M059J (cell line): ENCODE measurements at regions not wholly inside any gene's neighbourhood (a gene's known extent, or its start where the extent isn't known, plus 50 kb on each side); places are given as distances from the start of the nearest gene placed in this dataset.

ENCODE experiments used
- DNase-seq: peaks from one replicate; pipeline ENCODE4 v3.0.0-alpha.2; 2012; ENCODE audit warnings: low read depth

DNA sequence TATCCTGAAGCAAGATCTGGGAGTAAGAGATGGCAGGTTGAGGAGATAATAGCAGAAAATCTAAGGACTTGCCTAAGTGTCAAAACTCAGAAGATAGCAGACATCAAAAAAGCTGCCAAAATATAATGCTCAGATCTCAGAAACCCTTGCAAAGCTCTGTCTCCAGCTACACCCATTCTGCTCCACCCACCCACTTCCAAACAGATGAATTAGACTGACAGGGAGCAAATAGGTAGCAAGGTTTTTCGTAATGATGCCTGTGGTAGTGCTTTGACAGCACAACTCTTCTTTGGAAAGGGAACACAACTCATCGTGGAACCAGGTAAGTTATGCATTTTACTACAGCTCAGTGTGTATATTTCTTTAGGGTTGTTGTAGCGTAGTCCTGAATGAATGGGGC, 132.6 kb downstream of the DAD1 start:
- DNase-seq, result no peak

DNA sequence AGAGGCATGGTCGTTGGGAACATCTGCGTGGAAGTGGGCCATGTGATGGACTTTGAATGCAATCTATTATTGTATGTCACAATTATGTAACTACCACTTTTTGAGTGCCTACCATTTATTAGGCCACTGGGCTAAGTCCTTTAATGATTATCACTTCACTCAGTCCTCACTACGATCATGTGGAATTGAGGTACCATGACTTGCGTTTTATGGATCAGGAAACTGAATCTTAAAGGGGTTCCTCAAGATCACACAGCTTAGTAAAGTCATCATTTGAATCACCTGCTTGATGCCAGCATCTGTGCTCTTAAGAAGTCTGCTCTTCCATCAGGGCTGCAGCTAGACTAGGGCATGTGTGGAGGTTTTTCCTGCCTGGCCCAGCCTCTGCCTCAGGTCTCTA, 136.7 kb downstream of the DAD1 start:
- DNase-seq, result no peak

DNA sequence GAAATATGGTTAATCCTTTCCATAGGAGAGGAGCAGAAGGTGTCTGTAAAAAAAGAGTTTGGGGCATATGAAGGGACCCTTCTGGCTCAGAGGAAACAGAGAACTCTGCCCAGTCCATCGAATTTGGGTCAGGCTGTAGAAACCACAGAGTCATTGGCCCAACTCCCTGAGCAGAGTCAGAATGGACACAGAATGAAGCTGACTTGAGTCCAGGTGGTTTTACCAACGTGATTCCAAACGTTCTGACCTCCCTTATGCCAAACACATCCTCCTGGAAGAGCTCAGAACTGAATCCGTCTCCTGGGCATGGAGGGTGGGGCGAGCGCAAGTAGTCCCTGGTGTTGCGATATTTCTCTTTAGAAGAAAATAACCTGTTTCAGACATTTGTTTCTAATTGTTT, 138.8 kb downstream of the DAD1 start:
- no peak for DNase-seq

DNA sequence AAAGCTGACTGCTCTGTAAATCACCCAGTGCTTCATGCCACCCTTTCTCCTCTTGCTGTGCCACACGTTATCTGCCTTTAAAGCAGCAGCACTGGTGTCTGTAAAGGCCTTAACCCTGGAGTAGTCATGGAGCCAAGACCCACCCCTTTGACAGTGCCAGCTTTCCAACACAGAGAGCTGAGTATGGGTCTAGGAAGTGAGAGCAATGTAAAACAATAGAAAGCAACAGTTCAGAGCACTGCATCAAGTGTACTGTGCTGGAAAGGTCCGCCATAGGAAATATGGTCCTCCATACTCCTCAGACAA, 139.5 kb downstream of the DAD1 start:
- DNase-seq, result no peak

DNA sequence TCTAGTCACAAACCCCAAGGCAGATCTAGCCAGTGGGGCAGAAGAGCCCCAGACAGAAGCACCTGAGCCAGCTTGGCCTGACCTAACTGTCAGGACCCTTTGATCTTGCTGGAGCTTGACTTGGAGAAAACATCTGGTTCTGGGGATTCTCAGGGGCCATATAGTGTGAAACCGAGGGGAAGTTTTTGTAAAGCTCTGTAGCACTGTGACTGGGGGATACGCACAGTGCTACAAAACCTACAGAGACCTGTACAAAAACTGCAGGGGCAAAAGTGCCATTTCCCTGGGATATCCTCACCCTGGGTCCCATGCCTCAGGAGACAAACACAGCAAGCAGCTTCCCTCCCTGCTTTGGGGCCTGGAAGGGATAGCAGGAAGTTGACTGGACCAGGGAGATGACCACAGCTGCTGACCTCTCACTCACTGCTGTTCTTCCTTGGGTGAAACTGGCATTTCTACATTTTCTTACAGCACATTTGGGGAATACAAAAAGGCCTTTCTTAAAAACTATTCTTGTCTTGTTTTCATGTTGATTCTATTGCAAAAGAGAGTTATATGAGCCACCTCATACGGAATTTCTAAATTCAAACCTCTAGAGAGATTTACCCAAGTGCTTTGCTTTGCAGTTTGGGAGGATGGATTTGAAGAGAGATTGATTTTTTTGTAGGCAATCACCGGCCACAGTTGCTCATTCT, 140.0 kb downstream of the DAD1 start:
- DNase-seq, result peak; percentile 56

DNA sequence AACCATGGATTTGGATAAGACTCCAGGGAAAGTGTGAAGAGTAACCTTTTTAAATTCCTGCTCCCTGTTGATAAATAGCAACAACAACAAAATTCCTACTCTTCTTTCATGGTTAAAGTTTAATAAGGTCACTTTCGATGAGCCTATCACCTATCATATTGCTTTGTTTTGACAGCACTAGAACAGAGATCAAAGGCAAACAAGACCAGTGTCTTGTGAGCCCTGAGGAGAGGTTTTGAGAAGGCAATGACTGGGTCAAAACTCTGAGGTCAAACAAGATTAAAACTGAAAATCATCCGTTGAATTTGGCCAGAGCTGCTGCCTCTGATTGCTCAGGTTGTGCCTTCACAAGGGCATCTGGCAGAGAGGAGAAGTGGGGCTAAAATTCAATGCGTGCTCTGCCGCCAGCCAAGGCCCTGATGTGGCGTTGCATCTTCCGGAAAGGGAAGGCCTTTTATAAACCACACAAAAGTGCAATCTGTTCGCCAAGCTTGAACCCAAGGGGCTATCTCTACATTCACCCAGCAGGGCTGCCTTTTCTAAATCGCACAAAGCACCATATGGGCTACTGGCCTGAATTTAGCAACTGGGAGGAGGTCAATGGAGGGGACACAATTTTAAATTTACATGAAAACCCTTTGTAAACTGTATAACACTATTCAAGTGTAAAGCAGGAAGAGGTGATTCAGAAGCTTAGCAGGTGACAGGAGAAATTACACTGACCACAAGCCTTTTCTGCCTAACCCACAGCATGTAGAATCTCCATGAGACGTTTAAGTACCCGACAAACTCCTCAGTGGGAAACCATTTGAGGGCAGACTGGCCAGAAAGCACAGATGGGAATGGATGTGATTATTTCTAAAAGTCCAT, 140.8 kb downstream of the DAD1 start:
- DNase-seq, result peak; percentile 70

DNA sequence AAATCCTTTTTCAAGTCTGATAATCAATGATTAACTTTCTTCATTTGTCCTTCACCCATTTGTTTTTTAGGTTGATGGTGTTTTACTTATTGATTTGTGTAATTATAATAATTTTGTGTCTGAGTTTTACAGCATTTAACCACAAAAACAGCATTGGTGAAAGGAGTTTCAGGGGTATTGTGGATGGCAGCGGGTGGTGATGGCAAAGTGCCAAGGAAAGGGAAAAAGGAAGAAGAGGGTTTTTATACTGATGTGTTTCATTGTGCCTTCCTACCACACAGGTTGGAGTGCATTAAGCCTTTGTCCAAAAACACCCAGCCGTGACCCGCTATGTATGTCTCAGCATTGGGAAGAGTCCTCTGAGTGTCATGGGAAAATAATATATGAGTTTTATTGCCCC, 150.3 kb downstream of the DAD1 start:
- DNase-seq, result no peak

DNA sequence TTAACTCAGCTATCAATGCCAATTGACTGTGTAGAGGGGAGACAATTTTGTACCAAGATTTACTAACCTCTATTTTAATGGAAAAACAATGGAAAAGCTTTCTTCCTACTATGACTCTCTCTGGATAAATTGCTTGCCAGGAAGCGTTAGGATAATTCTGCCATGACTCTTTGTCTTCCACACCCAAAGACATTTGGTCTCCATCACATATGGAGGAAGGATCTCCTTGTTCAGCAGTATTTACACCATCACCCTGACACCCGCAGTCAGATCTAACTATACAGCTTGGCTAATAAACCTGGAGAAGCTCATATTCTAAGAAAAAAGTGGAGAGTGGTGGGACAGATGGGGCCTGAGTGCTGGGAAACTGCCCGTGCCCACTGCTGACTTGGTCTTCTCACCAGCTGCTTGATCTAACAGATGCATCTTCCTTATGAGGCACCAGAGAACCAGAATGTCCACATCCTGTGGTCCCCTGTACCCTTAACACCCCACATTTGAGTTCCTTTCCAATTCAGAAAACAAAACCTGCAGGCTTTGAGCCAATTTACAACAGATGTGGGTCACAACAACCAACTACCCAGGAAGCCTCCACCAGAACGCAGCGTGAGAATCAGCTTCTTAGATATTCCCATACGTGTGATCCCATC, 154.0 kb downstream of the DAD1 start:
- no peak for DNase-seq

DNA sequence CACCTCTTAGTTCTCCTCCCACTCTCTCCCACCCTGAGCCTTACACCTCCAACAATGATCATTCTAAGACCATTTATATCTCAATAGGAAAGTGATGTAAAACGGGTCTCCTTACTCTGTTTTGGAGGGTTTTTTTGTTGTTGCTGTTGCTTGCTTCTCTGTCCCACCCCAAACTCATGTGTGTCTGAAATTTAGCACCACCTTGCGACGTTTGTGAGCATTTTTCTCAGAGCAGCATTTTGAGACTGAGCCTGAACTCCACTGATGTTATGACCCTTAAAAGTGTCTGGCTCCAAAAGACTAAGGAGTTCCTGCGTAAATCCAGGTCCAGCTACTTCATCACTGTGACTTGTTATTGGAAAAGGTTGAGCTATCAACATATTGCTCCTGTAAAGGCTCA, 155.0 kb downstream of the DAD1 start:
- DNase-seq, result no peak

DNA sequence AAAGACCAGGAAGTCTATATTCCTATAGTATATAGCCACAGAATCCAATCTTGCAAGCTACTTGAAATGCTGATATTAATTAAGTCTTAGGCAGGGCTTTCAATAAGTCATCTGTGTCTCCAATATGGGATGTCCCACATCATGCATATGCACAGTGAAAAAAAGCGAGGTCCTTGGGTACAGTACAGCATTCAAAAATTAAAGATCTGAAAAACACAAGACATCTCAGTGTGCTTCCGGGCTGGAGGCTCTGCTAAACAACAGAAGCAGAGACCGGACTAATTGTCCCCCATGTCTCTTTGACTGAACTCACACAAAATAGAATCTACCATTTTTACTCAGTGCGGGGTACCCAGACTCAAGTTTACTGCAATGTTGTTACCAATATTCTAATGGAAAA, 156.0 kb downstream of the DAD1 start:
- no peak for DNase-seq

DNA sequence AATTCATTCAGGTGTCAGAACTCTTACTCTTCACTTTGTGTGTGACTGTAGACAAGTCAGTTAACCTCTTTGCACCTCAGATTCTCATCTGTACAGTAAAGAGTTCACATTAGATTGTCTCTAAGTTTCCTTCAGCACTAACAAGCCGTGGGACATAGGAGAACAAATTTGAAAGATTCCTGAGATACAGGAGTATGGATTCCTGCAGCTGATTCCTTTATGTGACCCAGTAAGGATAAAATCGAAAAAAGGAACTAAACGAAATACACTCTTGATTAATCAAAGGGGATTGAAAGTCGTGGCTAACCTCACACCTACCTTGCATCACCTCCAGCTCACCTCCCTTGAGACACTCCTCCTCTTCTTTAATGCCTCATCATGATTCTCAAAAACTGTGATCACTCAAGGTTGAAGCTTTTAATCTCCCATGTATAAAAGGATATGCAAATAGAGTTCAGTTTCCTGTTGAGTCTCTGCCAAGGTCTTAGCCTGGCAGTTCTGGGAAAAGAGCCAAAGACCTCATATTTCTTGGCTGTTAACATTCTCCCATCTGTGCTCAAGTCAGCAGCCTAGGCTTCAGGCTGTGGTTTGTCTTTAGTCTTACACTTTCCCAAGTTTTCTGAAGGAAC, 156.6 kb downstream of the DAD1 start:
- DNase-seq, result peak; percentile 96

DNA sequence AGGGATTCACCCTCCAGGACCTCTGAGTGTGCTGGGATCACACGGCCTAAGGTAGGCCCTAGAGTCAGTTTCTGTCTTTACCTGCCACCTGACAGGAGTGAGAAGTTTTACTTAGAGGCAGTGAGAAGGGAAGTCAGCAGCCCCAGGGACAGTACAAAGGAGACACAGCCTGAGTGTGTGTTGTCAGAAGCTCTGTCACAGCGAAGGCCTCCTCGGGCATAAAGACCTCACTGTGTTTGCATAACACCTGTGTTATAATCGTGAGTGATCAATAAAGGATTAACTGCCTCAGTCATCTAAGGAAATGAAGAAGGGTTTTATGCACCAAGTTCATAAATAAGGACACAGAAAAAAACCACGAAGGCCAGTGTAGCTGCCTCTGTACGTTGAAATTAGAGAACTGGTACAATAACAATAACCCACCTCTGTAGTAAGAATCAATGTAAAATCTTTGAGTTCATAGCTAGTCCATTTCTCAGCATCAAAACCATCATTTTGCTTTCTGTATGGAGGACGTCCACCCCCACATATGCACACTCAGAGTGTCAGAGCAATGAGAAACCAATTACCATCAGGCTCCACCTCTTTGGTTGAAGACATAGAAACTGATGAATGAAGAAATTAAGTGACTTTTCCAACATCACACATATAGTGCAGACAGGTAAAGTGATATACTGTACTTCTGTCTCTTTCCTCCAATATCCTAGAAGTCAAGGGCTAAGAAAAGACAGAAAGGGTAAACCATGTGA, 159.3 kb downstream of the DAD1 start:
- DNase-seq, result no peak

DNA sequence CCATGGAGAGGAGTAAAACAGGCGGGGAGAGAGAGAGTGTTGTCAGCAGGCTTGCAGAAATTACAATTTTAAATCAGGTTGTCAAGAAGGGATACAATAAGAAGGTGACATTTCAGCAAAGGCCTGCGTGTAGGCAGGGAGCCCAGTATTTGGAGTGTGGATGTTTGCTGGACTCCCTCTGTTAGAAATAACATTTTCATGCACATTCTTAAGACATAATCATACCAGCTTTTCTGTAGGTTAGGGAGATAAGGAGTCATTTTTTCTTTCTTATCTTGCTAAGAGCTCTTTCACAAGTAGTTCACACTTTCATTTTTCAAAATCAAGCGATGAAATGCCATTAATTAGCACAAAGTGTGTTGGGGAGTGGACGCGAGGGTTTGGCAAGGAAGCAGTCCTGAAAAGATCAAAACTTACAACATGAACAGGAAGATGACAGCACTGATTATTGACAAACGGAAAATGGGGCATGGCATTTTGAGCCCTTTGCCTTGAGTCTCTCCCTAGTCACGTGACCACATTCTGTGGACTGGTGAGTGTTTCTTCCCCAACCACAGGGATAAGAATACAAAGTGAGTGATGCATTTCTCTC, 160.2 kb downstream of the DAD1 start:
- DNase-seq, result peak; percentile 67

DNA sequence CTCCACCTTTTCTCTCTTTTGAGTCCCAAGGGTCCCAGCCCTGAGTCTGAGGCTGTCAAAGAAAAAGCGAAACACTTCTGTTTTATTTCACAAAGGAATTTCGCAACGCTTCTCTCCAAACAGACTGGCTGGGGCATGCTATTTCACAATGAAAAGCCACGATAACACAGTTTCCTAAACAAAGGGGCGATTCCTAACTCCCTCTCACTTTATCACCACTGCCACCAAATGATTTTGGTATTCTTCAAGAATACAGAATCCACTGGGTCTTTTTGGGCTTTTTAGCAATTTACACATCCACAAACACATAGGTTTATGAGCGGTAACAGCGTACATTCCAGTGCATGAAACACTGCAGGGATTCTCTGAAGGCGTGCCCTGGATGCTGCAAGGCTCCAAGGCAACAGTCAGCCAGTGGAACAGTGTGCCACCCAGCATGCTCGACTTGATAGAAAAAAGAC, 161.2 kb downstream of the DAD1 start:
- DNase-seq, result peak; percentile 54

DNA sequence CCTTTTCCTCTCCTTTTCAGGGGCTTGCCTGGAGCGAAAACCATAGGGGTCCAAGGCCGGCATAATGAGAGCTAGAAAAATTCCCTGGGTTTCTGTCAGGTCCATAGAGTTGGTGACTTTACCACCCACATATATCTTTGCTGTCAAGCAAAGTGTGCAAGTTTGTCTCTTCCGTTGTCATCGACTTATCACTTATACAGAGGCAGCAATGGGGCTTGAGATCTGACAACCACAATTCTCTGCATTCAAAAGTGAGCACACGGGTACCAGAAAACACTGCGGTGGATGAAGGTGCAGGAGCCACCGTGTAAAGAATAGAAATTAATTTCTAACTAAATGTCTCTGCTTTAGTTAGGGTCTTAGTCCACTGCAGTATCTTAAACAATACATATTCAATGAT, 162.3 kb downstream of the DAD1 start:
- DNase-seq, result no peak

DNA sequence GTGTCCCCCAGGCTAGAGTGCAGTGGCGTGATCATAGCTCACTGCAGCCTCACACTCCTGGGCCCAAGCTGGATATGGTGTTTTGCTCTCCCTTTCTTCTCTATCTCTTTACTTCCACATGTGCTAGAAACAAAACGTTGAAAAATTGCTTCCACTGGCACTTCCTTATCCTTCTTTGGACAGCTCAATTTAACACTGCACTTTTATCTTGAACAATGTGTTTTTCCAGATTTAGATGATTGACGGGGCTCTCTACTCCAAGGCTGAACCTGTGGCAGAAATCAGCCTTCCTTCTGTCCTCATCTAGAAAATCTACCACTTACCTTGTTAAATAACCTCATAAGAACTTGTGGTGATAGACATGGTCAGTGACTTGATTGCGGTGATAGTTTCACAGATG, 165.1 kb downstream of the DAD1 start:
- no peak for DNase-seq

DNA sequence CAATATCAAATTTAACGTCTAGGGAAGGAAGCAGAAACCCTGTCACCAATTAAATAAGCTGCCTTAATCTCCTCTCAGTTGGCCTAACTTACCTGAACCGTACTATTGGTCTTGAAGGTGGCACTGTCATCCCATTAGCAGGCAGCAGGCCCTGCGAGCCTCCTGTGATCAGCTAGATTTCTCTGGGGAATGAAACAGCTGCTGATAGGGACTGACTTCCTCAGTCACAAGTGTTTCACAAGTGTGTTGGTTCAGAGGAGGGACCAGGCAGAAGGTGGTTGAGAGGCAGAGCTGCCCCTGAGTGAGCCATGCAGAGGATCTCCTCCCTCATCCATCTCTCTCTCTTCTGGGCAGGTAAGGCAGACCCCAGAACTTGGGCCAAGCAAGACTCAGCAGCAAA, 166.8 kb downstream of the DAD1 start:
- DNase-seq, result no peak

DNA sequence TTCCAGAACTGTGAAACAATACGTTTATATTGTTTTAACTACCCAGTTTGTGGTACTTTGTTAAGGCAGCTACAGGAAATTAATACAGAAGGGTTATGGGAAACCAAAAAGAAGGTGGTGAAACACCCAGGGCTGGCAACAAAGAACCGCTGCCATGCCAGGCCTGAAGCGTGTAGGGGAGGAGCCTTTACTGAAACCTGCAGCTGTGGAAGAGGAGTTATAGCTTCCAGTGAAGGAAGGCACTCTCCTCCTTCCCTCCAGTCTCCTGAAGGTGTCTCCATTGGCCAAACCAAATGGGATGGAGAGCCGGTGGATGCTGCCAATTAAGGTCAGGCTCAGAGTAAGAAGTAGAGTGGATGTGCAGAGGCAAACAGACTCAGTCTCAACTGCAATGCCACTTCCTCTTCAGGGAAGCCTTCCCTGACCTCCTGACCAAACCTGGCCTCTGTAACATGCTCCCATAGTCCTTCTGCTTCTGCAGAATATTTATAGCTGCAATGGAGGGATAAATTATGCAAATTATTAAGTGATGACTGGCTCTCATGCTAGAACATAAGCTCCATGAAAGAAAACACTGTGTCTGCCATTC, 168.3 kb downstream of the DAD1 start:
- DNase-seq, result peak; percentile 52

DNA sequence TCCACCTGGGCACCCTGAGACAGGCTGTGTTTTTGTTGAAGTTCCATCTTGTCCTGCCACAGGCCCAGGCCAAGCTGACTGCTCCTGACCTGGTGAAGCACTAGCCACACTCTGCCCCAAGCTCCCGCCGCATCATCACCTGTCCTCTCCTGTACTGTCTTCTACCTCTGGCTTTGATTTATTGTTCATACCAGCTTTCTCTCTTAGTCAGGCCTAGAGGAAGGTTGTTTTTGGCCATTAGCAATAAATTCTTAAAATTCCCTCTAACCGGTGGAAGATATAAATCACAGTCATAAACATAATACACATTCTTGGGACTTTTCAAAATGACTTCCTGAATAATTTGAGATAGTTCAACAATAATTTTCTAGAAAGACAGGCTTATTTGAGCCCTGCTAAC, 169.4 kb downstream of the DAD1 start:
- no peak for DNase-seq

DNA sequence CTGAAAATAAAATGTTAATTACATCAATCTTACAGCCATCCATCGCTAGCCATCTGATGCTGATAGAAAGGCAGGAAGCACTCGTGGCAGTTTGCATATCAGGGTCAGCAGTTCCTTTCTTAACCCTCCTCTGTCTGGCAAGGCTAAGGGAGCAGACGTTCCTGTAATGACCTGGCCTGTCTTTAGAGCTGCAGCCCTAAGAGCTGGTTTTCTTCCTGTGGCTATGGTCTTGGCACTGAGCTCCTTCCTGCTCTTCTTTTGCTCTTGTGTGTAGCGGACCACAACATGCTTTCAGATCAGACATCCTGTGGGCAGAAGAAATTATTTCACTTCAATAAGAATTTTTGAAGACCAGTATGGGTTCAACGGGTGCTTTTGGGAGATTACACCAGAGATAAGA, 170.4 kb downstream of the DAD1 start:
- no peak for DNase-seq

DNA sequence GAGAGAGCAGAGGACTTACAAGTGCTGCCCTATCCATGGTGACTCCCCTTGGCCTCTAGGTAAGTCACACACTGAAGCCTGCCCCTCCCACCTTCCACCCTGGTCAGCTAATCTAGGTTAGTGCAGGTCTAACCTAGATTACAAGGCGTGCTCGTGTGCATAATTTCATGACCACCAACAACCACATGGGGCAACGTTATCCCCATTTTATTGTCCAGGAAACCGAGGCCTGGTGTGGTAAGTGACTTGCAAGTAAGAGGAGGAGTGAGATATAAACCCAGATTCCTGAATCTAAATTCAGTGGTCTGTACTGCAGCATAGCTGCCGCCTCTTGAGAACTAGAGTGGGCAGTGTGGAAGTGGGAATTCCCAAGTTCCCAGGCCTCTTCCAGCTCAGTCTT, 171.1 kb downstream of the DAD1 start:
- no peak for DNase-seq
